Neural cell (in vitro differentiated cells): ENCODE measurements at regions not wholly inside any gene's neighbourhood (a gene's known extent, or its start where the extent isn't known, plus 50 kb on each side); places are given as distances from the start of the nearest gene placed in this dataset.

ENCODE experiments used
- EZH2 ChIP-seq: fragments of 200-600, 300-800 bp; shearing (Covaris generic), sonication (generic); IDR thresholded peaks from 2 replicates; pipeline ENCODE4 v1.6.1; 2014; ENCODE audit warnings: antibody characterized with exemption, low read length, borderline replicate concordance, mild to moderate bottlenecking; ENCODE audit not compliant: insufficient read depth, poor library complexity, severe bottlenecking
- POLR2AphosphoS5 ChIP-seq: IDR thresholded peaks from 2 replicates; pipeline ENCODE4 v1.6.1; 2012
- TAF1 ChIP-seq: IDR thresholded peaks from 2 replicates; pipeline ENCODE4 v1.6.1; 2012; ENCODE audit warnings: low read depth
- TF ChIP-seq, protein P1 (sequence below): fragments of 450-650 bp; IDR thresholded peaks from 2 replicates; pipeline ENCODE4 v1.5.1; 2014; ENCODE audit warnings: antibody characterized with exemption, mild to moderate bottlenecking, moderate library complexity; ENCODE audit not compliant: poor library complexity, severe bottlenecking

DNA sequence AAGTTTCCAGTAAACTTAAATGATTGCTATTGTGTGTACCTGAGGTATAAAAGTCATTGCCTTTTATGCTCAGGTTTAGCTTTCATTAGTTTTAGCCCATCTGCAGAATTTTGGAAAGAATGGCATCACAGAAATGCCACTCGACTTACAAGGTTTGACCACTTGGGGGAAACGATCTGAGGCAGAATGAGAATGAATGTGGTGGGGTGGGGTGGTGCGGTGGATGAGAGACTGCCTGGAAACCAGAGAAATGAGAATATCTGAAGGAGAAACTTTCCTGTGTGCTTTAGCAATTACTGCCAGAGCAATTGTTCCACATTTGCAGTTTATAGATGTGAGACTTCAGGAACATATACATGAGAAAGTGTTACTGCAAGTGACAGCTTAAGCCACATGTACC, 225.4 kb upstream of the PDE3A start:
- TF ChIP-seq EZH2 (no peak), TAF1 (no peak), POLR2AphosphoS5 (no peak)
- TF ChIP-seq, protein P1, sequence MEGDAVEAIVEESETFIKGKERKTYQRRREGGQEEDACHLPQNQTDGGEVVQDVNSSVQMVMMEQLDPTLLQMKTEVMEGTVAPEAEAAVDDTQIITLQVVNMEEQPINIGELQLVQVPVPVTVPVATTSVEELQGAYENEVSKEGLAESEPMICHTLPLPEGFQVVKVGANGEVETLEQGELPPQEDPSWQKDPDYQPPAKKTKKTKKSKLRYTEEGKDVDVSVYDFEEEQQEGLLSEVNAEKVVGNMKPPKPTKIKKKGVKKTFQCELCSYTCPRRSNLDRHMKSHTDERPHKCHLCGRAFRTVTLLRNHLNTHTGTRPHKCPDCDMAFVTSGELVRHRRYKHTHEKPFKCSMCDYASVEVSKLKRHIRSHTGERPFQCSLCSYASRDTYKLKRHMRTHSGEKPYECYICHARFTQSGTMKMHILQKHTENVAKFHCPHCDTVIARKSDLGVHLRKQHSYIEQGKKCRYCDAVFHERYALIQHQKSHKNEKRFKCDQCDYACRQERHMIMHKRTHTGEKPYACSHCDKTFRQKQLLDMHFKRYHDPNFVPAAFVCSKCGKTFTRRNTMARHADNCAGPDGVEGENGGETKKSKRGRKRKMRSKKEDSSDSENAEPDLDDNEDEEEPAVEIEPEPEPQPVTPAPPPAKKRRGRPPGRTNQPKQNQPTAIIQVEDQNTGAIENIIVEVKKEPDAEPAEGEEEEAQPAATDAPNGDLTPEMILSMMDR, result no peak
